ENCODE measurements at regions not wholly inside any gene's neighbourhood (a gene's known extent, or its start where the extent isn't known, plus 50 kb on each side); places are given as distances from the start of the nearest gene placed in this dataset.

- H3K27me3 Mint-ChIP-seq = no peaks in the 10 kb centered on the region
- no peaks in the 10 kb centered on the region for H3K79me2 ChIP-seq (ENCODE audit: control insufficient read depth, insufficient read depth, low read length)
- WGBS (ENCODE audit: insufficient coverage) = no CpG with 5 or more reads among the region's 3 CpGs
- DNase-seq = no peak
- H3K27ac ChIP-seq (ENCODE audit: low read length in 2 of 2) = no peak overlapping the region
- H2AFZ ChIP-seq (ENCODE audit: insufficient read depth, low read depth, low read length, poor library complexity, severe bottlenecking) = no peak overlapping the region
- H3K9me3 Mint-ChIP-seq (ENCODE audit: insufficient read depth) = no peaks in the 10 kb centered on the region
- H3K4me1 Mint-ChIP-seq = no peaks in the 10 kb centered on the region
- H3K9me3 ChIP-seq (ENCODE audit: control extremely low read depth in 1 of 3, control insufficient read depth in 2 of 3, insufficient read depth in 1 of 3, low read length in 2 of 3) = peaks cover 0 to 4% (median 1%) of the 10 kb centered on the region in 3 donors
- H4K20me1 ChIP-seq (ENCODE audit: control insufficient read depth, insufficient read depth, low read length, poor library complexity, severe bottlenecking) = no peaks in the 10 kb centered on the region
- H3K27ac Mint-ChIP-seq = no peak overlapping the region
- no peak for ATAC-seq (ENCODE audit: low read depth)
- H3K27me3 ChIP-seq (replicated peaks in 1 of 4; ENCODE audit: control extremely low read depth in 1 of 4, control insufficient read depth in 3 of 4, insufficient read depth in 4 of 4, low read length in 3 of 4) = no peaks in the 10 kb centered on the region
- intact Hi-C loops (cut with micrococcal nuclease) = no loop called here
- TF ChIP-seq EZH2 (IDR thresholded peaks at IDR 0.05; ENCODE audit: borderline replicate concordance, insufficient read depth, low read depth, low read length, poor library complexity, severe bottlenecking) (no peak), CTCF (IDR thresholded peaks at IDR 0.05) (no peak)
- no peak overlapping the region for H3K4me2 ChIP-seq (replicated peaks; ENCODE audit: low read depth, low read length, poor library complexity, severe bottlenecking)
- H3K9ac ChIP-seq (ENCODE audit: low read length) = no peak overlapping the region
- ChIA-PET POLR2A (no interaction called here), CTCF (no interaction called here)
- H3K4me3 ChIP-seq (ENCODE audit: control extremely low read depth in 1 of 5, extremely low read depth in 1 of 5, insufficient read depth in 1 of 5, low read depth in 2 of 5, low read length in 4 of 5) = no peak overlapping the region
- H3K36me3 ChIP-seq (replicated peaks in 1 of 2; ENCODE audit: control extremely low read depth in 1 of 2, control insufficient read depth in 1 of 2, extremely low read depth in 1 of 2, insufficient read depth in 2 of 2, low read length in 1 of 2) = no peaks in the 10 kb centered on the region
- H3K4me3 Mint-ChIP-seq = no peak overlapping the region
- H3K4me1 ChIP-seq (ENCODE audit: control insufficient read depth in 2 of 2, insufficient read depth in 2 of 2, low read length in 2 of 2) = no peaks in the 10 kb centered on the region
Observed at GRCh38 chr15:45904019-45904418, 269.2 kb downstream of the SQOR start.

GRCh38 chr15:45906230-45906629 is 271.4 kb downstream of the SQOR start:
- TF ChIP-seq CTCF (IDR thresholded peaks at IDR 0.05) = no peak
- TF ChIP-seq EZH2 (IDR thresholded peaks at IDR 0.05; ENCODE audit: borderline replicate concordance, insufficient read depth, low read depth, low read length, poor library complexity, severe bottlenecking) = no peak
- POLR2A ChIA-PET = no interaction called here
- H3K27ac ChIP-seq (ENCODE audit: low read length in 2 of 2) = no peak overlapping the region
- no CpG with 5 or more reads among the region's 2 CpGs for WGBS (ENCODE audit: insufficient coverage)
- H3K9me3 ChIP-seq (ENCODE audit: control extremely low read depth in 1 of 3, control insufficient read depth in 2 of 3, insufficient read depth in 1 of 3, low read length in 2 of 3) = peaks cover 0 to 7% (median 3%) of the 10 kb centered on the region in 3 donors
- no peak overlapping the region for H2AFZ ChIP-seq (ENCODE audit: insufficient read depth, low read depth, low read length, poor library complexity, severe bottlenecking)
- no peak overlapping the region for H3K4me2 ChIP-seq (replicated peaks; ENCODE audit: low read depth, low read length, poor library complexity, severe bottlenecking)
- Mint-ChIP-seq H3K27ac (no peak overlapping the region), H3K27me3 (no peaks in the 10 kb centered on the region), H3K4me1 (no peaks in the 10 kb centered on the region), H3K4me3 (no peak overlapping the region), H3K9me3 (ENCODE audit: insufficient read depth) (no peaks in the 10 kb centered on the region)
- ATAC-seq (ENCODE audit: low read depth) (no peak), DNase-seq (no peak)
- H3K4me1 ChIP-seq (ENCODE audit: control insufficient read depth in 2 of 2, insufficient read depth in 2 of 2, low read length in 2 of 2) = no peaks in the 10 kb centered on the region
- H3K27me3 ChIP-seq (replicated peaks in 1 of 4; ENCODE audit: control extremely low read depth in 1 of 4, control insufficient read depth in 3 of 4, insufficient read depth in 4 of 4, low read length in 3 of 4) = no peaks in the 10 kb centered on the region
- no peaks in the 10 kb centered on the region for H3K36me3 ChIP-seq (replicated peaks in 1 of 2; ENCODE audit: control extremely low read depth in 1 of 2, control insufficient read depth in 1 of 2, extremely low read depth in 1 of 2, insufficient read depth in 2 of 2, low read length in 1 of 2)
- no peak overlapping the region for H3K4me3 ChIP-seq (ENCODE audit: control extremely low read depth in 1 of 5, extremely low read depth in 1 of 5, insufficient read depth in 1 of 5, low read depth in 2 of 5, low read length in 4 of 5)
- no peaks in the 10 kb centered on the region for H4K20me1 ChIP-seq (ENCODE audit: control insufficient read depth, insufficient read depth, low read length, poor library complexity, severe bottlenecking)
- no peak overlapping the region for H3K9ac ChIP-seq (ENCODE audit: low read length)
- H3K79me2 ChIP-seq (ENCODE audit: control insufficient read depth, insufficient read depth, low read length) = no peaks in the 10 kb centered on the region
- intact Hi-C loops (cut with micrococcal nuclease) = no loop called here
- CTCF ChIA-PET = no interaction called here

All from B cell (primary cell).